ENCODE measurements at regions not wholly inside any gene's neighbourhood (a gene's known extent, or its start where the extent isn't known, plus 50 kb on each side); places are given as distances from the start of the nearest gene placed in this dataset.

- TF ChIP-seq TAF1 (IDR thresholded peaks at IDR 0.05; ENCODE audit: borderline replicate concordance, insufficient read depth, low read length): no peak
- no peak for TF ChIP-seq POLR2AphosphoS5 (IDR thresholded peaks at IDR 0.05; ENCODE audit: low read depth, low read length)
- TF ChIP-seq, protein P1, sequence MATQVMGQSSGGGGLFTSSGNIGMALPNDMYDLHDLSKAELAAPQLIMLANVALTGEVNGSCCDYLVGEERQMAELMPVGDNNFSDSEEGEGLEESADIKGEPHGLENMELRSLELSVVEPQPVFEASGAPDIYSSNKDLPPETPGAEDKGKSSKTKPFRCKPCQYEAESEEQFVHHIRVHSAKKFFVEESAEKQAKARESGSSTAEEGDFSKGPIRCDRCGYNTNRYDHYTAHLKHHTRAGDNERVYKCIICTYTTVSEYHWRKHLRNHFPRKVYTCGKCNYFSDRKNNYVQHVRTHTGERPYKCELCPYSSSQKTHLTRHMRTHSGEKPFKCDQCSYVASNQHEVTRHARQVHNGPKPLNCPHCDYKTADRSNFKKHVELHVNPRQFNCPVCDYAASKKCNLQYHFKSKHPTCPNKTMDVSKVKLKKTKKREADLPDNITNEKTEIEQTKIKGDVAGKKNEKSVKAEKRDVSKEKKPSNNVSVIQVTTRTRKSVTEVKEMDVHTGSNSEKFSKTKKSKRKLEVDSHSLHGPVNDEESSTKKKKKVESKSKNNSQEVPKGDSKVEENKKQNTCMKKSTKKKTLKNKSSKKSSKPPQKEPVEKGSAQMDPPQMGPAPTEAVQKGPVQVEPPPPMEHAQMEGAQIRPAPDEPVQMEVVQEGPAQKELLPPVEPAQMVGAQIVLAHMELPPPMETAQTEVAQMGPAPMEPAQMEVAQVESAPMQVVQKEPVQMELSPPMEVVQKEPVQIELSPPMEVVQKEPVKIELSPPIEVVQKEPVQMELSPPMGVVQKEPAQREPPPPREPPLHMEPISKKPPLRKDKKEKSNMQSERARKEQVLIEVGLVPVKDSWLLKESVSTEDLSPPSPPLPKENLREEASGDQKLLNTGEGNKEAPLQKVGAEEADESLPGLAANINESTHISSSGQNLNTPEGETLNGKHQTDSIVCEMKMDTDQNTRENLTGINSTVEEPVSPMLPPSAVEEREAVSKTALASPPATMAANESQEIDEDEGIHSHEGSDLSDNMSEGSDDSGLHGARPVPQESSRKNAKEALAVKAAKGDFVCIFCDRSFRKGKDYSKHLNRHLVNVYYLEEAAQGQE (IDR thresholded peaks at IDR 0.05; ENCODE audit: insufficient read depth in 1 of 2, low read depth in 2 of 2, low read length in 2 of 2): no peak
- no peak for TF ChIP-seq SIN3A (IDR thresholded peaks at IDR 0.05; ENCODE audit: borderline replicate concordance, insufficient read depth, low read length)
These were observed 460.4 kb upstream of the RORB start for GRCh38 chr9:74036549-74037231.

All from PFSK-1 (cell line).